ENCODE measurements at regions not wholly inside any gene's neighbourhood (a gene's known extent, or its start where the extent isn't known, plus 50 kb on each side); places are given as distances from the start of the nearest gene placed in this dataset.

DNA sequence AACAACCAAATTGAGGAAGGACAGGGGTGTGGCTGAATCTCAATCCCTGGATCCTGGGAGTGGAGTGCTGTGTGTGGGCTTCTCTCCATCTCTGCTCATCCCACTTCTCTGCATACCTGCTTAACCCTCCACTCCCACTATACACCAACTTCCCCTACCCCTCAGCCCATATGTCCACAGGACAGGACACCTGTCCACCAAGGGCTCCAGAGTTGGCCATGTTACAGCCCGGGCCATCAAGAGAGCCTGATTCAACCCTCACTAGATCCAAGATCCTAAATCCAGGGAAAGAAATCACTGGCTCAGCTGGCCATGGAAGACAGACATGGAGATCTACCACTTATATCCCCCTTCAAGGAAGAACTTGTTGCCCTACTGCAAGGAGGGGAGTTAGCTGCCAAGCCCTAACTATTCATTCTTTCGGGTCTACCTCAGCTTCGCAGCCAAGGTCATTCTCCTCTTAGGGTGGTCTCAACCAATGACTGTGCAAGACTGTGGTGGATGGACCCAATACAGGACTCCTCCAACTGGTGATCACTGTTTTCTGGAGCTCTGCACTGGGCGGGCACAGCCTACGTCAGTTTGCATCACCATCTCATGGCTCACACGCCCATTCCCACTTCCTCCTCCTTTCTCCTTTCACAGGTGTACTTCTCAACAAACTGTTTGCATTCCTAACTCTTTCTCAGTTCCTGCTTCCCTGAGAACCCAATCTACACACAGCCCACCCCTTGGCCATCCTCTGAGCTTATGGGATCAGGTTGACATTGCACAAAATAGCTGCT, 53.7 kb upstream of the ZBTB43 start:
- TF ChIP-seq, protein P1, sequence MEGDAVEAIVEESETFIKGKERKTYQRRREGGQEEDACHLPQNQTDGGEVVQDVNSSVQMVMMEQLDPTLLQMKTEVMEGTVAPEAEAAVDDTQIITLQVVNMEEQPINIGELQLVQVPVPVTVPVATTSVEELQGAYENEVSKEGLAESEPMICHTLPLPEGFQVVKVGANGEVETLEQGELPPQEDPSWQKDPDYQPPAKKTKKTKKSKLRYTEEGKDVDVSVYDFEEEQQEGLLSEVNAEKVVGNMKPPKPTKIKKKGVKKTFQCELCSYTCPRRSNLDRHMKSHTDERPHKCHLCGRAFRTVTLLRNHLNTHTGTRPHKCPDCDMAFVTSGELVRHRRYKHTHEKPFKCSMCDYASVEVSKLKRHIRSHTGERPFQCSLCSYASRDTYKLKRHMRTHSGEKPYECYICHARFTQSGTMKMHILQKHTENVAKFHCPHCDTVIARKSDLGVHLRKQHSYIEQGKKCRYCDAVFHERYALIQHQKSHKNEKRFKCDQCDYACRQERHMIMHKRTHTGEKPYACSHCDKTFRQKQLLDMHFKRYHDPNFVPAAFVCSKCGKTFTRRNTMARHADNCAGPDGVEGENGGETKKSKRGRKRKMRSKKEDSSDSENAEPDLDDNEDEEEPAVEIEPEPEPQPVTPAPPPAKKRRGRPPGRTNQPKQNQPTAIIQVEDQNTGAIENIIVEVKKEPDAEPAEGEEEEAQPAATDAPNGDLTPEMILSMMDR (IDR thresholded peaks at IDR 0.05), result no peak
- intact Hi-C loops (cut with DNase I, micrococcal nuclease), result no loop called here

DNA sequence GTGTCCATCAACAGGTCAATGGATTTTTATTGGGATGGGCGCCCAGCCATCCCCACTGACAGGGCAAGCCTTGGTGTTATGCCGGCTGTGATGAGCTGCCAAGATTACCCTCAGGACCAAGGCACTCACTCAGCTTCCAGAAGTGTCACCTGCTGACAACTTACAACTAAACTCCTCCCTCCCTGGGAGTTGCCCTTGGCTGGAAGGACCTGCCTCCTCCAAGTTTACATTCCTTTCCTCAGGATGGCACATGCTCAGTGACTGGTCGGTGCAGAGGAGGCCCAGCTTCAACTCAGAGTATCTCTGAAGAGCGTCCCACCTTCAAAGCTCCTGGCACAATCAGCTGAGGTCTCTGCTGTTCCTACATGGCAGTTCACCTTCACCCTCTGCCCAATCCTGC, 52.5 kb upstream of the ZBTB43 start:
- no peak for DNase-seq
- intact Hi-C loops (cut with DNase I, micrococcal nuclease), result no loop called here
- no peaks in the 10 kb centered on the region for H3K9me3 ChIP-seq
- TF ChIP-seq, protein P1 (IDR thresholded peaks at IDR 0.05), result no peak
- H3K36me3 ChIP-seq (ENCODE audit: low read depth), result no peaks in the 10 kb centered on the region
- H3K4me1 ChIP-seq (ENCODE audit: low read depth), result peaks cover 5% of the 10 kb centered on the region
- ATAC-seq, result peak; percentile 27
- no peak overlapping the region for H3K4me3 ChIP-seq

More for the DNA sequence above, 53.7 kb upstream of the ZBTB43 start:
- Histone ChIP-seq H3K36me3 (ENCODE audit: low read depth) (no peaks in the 10 kb centered on the region), H3K4me1 (ENCODE audit: low read depth) (peaks cover 5% of the 10 kb centered on the region), H3K4me3 (no peak overlapping the region), H3K9me3 (no peaks in the 10 kb centered on the region)
- DNase-seq (no peak), ATAC-seq (peak; percentile 7)

DNA sequence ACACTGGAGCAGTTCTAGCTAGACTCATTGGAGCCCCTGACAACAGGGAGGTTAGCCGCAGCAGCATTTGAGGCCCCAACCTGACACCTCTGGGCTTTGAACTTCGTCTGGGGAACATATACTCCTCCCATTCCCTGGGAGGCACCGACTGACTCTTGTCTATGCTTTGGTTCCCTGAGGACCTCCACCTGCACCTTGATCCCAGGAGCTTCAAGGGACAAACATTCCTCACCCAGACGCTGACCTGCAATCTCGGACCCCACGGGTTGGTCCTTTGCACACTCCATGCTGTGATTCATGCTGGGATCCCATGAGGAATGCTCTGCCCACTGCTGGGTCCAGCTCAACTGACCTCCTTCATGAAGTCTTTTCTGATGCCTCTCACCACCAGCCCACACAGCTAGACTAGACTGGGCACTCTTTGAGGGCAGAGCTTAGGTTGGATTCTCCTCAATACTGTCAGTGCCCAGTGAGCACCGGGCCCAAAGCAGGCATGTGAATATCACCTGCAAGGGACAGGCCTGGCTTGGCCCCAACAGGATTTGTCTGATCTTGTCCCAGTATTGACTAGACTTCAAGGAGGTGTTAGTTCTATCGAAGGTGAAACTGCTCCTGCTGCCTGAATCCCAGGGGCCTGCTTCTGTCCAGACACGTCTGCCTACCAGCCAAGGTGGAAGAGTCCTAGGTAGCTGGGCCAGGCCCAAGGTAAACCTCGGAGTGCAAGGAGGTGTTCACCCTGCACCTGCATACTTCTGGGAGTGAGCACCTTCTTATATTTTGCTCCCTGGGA, 51.8 kb upstream of the ZBTB43 start:
- intact Hi-C loops (cut with DNase I, micrococcal nuclease), result no loop called here
- DNase-seq (no peak), ATAC-seq (no peak)
- TF ChIP-seq, protein P1 (IDR thresholded peaks at IDR 0.05), result no peak
- H3K36me3 ChIP-seq (ENCODE audit: low read depth), result no peaks in the 10 kb centered on the region
- peaks cover 5% of the 10 kb centered on the region for H3K4me1 ChIP-seq (ENCODE audit: low read depth)
- no peak overlapping the region for H3K4me3 ChIP-seq
- no peaks in the 10 kb centered on the region for H3K9me3 ChIP-seq

DNA sequence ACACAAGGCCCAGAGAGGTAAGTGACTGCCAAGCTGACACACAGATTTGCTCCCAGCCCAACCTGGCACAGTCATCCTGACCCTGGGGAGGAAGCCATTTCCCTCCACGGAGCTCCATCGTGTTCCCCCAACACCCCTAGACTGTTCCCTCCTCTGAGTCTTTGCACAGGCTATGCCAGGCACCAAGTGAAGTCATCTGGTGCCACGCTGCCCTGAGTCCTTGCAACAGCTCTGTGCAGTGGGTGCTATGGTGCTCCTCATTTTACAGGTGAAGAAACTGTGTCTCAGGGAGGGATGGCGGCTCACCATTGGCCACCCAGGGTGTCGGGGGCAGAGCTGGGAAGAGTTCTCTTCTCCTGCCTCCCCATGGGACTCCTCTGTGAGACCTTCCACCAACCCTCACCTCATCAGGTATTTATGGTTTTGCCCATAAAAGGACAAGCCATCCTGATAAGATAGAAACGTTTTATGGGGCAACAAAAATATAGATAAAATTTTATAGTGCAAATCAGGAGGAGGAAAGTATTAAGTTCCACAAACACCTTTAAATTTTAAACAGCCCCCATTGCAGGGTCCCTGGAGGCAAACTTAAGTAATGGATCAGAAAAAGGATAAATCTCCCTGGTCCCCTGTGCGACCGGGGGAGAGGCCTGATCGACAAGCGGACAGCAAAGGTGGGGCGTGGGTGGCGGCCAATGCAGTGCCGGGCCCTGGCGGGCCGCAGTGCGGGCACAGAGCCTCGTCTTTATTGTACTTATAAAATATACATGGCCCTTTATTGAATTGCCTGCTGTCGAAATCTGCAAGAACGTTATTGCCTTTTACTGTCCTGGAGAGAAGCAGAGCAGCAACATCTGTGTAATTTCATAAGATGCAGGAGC, 50.2 kb upstream of the ZBTB43 start:
- intact Hi-C loops (cut with DNase I, micrococcal nuclease), result no loop called here
- DNase-seq (peak; percentile 68 to 80 (median 80)), ATAC-seq (peak; percentile 94)

More for the DNA sequence above, 50.2 kb upstream of the ZBTB43 start:
- Histone ChIP-seq H3K4me3 (no peak overlapping the region), H3K9me3 (no peaks in the 10 kb centered on the region), H3K4me1 (ENCODE audit: low read depth) (peaks cover 5% of the 10 kb centered on the region), H3K36me3 (ENCODE audit: low read depth) (no peaks in the 10 kb centered on the region)
- TF ChIP-seq, protein P1 (IDR thresholded peaks at IDR 0.05), result no peak

All from mucosa of descending colon (tissue), 3 donors.